GM12878 (cell line): ENCODE measurements at regions not wholly inside any gene's neighbourhood (a gene's known extent, or its start where the extent isn't known, plus 50 kb on each side); places are given as distances from the start of the nearest gene placed in this dataset.

Source experiments
- BRCA1 ChIP-seq: IDR thresholded peaks from 2 replicates; pipeline ENCODE4 v1.6.1; 2011; ENCODE audit warnings: low read depth, low read length, improper control_type of control experiment
- CREM ChIP-seq: IDR thresholded peaks from 2 replicates; pipeline ENCODE4 v1.6.1; 2014; ENCODE audit warnings: antibody characterized with exemption, low read depth
- ESRRA ChIP-seq: IDR thresholded peaks from 2 replicates; pipeline ENCODE4 v1.6.1; 2012; ENCODE audit warnings: mild to moderate bottlenecking, low read length, improper control_type of control experiment
- FOS ChIP-seq: IDR thresholded peaks from 3 replicates; pipeline ENCODE4 v1.6.1; 2011; ENCODE audit warnings: borderline replicate concordance; ENCODE audit not compliant: insufficient read length; ENCODE audit errors: extremely low read depth
- NR2C2 ChIP-seq: IDR thresholded peaks from 2 replicates; pipeline ENCODE4 v1.6.1; 2011; ENCODE audit warnings: borderline replicate concordance, low read depth; ENCODE audit not compliant: control insufficient read depth, insufficient read length
- REST ChIP-seq: IDR thresholded peaks from 2 replicates; pipeline ENCODE4 v1.6.1; 2012; ENCODE audit warnings: mild to moderate bottlenecking, low read depth, low read length
- SP1 ChIP-seq: IDR thresholded peaks from one replicate; pipeline ENCODE4 v1.6.1; 2011; ENCODE audit warnings: low read depth, low read length

DNA sequence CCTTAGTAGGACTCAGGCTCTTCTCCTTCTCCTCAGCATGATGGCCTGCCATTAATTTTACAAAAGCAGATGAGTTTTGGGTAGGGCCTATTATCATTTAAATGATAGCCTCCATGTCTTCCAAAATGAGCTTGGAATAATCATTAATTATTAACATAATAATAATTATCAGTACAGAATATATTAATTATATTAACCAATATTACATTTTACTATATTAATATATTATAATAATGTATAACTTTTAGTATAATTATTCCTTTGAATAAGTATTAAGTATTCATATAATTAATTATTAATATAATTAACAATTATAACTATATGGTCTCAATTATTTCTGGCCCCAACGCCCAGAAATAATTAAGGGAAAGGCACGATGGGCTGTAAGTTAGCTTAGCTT is 318.6 kb upstream of the ADGRL4 start:
- TF ChIP-seq FOS (no peak), REST (no peak), SP1 (no peak), CREM (no peak), NR2C2 (no peak), BRCA1 (no peak), ESRRA (no peak)
